ENCODE measurements at regions not wholly inside any gene's neighbourhood (a gene's known extent, or its start where the extent isn't known, plus 50 kb on each side); places are given as distances from the start of the nearest gene placed in this dataset.

DNA sequence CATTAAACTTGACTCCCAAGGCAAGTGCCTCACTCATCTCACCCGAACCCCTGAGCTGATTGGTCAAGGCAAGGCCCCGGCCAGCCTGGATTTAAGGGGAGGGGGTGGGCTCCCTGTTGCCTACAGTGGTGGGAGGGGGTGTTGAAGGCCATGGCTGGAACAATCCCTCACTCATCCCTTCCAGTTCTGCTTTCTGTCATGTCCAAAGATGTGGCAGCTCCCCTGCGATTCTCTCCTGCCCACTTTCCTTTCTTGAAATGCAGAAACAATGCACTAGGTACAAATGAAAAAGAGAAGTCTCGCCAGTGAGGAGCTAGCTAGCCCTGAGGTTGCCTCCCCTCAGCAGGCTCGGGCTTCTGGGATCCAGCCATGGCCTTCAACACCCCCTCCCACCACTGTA is 240.9 kb downstream of the SYK start:
- no peak overlapping the region for H3K27ac ChIP-seq
- TF ChIP-seq, protein P1, sequence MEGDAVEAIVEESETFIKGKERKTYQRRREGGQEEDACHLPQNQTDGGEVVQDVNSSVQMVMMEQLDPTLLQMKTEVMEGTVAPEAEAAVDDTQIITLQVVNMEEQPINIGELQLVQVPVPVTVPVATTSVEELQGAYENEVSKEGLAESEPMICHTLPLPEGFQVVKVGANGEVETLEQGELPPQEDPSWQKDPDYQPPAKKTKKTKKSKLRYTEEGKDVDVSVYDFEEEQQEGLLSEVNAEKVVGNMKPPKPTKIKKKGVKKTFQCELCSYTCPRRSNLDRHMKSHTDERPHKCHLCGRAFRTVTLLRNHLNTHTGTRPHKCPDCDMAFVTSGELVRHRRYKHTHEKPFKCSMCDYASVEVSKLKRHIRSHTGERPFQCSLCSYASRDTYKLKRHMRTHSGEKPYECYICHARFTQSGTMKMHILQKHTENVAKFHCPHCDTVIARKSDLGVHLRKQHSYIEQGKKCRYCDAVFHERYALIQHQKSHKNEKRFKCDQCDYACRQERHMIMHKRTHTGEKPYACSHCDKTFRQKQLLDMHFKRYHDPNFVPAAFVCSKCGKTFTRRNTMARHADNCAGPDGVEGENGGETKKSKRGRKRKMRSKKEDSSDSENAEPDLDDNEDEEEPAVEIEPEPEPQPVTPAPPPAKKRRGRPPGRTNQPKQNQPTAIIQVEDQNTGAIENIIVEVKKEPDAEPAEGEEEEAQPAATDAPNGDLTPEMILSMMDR (conservative IDR thresholded peaks at IDR 0.05) = no peak
- TF ChIP-seq ZFX (IDR thresholded peaks at IDR 0.05) = no peak

DNA sequence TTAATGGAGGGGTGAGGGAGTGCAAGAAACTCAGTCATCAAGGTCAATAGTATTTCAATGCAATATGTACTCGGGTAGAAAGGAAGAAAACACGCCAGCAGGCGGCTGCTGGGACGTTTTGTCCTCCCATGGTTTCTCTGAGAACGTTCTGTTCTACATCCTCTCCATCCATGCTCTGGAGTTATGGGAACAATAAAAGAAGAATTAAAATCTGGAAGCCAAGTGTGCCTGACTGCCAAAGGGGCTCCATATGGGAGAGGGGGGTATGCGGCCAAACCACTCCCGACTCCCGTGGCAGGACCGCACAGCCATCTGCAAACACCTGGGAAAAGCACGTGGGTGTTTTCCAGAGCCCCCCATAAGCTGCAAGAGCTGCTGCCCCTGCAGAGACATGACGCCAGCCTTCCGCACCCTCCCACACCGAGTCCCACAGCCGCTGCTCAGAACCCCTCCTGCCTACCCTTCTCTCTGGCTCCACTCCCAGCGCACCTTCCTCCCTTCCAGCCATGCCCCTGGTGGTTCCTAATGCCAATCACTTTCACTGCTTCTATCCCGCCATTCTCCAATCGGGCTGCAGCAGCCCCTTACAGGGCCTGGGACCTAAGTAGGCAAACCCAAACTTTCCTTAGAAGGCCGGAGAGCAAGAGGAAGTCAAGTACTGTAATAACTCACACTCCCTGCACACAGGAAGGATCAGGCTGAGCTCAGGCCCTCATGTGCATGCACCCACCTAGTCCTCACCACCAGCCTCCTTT is 241.6 kb downstream of the SYK start:
- TF ChIP-seq, protein P1 (conservative IDR thresholded peaks at IDR 0.05) = no peak
- no peak for TF ChIP-seq ZFX (IDR thresholded peaks at IDR 0.05)
- no peak overlapping the region for H3K27ac ChIP-seq

DNA sequence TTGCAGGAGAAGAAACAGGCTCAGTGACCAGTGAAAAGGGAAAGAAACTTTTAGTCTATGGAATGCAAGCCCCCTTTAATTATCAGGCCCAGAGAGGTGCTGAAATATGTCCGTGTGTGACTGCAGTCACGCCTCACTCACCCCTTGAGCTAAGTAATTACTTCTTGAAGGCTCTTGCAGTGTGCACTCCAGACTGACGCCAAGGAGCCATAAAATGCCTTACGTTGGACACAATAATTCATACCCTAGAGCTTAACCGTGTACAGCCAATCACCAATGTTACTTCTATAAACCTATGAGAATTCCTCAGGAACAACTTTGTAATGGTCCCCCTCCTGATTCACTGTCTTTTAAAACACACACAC is 242.2 kb downstream of the SYK start:
- no peak for TF ChIP-seq ZFX (IDR thresholded peaks at IDR 0.05)
- TF ChIP-seq, protein P1 (conservative IDR thresholded peaks at IDR 0.05) = no peak
- H3K27ac ChIP-seq = no peak overlapping the region

DNA sequence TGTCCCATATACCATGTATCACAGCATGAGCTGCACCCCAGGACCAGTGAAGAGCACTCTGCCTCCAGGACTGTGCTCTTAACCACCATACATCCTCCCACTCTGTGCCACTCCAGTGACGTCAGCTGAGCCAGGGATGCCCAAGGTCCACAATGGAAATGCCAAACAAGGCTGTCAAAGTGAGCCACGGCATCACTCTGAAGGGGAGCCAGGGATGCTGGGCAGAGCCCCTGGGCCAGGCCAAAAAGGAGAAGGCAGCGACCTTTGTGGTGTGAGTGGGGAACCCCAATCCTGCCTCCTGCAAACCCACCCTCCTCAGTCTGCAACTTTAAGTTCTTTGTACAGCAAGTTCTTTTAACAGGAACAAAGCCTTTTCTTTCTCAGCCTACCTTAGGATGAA is 242.7 kb downstream of the SYK start:
- H3K27ac ChIP-seq = no peak overlapping the region
- TF ChIP-seq, protein P1 (conservative IDR thresholded peaks at IDR 0.05) = no peak
- TF ChIP-seq ZFX (IDR thresholded peaks at IDR 0.05) = no peak

DNA sequence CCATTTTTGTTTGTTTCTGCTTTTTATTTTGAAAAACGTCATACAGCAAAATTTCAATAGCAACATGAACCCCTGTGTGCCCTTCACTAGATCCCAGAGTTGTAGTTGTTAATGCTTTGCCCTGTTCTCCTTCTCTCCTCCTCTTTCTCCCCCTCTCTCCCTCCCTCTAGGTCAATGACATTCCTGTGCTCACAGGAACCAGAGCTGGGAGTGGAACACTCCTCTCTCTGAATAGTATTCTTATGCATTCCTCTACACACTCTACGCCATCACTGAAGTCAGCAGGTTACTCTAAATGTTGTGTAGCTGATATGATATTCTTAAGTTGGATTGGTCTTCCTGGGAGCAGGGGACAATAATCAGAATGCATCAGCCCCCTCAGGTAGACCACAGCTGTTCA is 243.4 kb downstream of the SYK start:
- H3K27ac ChIP-seq = no peak overlapping the region
- TF ChIP-seq, protein P1 (conservative IDR thresholded peaks at IDR 0.05) = no peak

DNA sequence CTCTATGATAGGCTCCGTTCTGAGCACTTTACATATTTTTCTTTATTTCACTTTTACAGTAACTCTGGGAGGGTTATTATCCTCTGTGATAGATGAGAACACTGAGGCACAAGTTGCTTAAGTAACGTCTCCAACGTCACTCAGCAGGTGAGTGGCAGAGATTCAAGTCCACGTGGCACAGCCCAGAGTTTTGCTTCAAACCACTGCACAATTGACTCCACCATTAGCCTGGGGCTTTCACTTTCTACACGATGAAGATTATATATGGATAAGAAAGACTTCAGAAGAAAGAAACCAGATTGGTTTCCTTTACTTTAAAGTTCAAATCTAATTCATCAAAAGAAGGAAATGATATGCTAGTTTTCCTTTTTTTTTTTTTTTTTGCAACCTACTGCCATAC is 245.9 kb downstream of the SYK start:
- no peak for TF ChIP-seq ZFX (IDR thresholded peaks at IDR 0.05)
- TF ChIP-seq, protein P1 (conservative IDR thresholded peaks at IDR 0.05) = no peak
- H3K27ac ChIP-seq = no peak overlapping the region

DNA sequence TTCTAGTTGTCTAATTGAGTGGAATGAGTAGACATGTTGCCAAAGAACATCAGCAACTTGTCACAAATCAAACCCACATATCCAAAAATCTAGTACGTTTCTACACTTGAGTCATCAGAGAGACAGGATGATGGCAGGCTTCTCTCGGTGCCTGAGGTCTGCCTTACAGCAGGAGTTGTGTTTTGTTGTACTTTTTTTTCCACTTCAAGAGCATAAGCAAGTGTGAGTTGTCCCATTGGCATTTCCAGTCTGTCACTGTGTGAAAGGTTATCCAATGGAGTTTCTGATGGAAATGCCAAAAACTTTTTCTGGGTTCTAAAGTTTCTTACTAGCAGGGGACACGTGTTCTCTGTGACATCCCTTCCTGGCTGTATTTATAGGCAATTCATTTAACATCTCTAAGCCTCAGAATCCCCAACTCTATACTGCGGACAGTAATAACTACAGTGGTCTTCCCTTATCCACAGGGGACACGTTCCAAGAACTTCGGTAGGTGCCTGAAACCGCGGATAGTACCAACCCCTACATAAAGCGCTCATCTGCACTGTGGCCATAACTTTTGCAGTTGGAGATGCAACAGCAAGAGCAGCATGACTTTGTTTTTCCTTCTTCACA is 246.5 kb downstream of the SYK start:
- TF ChIP-seq, protein P1 (conservative IDR thresholded peaks at IDR 0.05) = no peak
- no peak for TF ChIP-seq ZFX (IDR thresholded peaks at IDR 0.05)
- H3K27ac ChIP-seq = no peak overlapping the region
